Liver (tissue), 7 donors: ENCODE measurements at regions not wholly inside any gene's neighbourhood (a gene's known extent, or its start where the extent isn't known, plus 50 kb on each side); places are given as distances from the start of the nearest gene placed in this dataset.
"Not testable (repeated sequence)": the region's sequence is repeated elsewhere in the genome, so short reads cannot be mapped to it uniquely, and the experiment has no call there.

ENCODE experiments used
- DNase-seq: peaks from one replicate; pipeline ENCODE4 v3.0.0-alpha.2; 2017; ENCODE audit warnings: low spot score
- H3K27ac ChIP-seq, 2 donors: one replicate each; pipeline ENCODE4 v1.7.0; 2013; ENCODE audit warnings: inconsistent platforms in 2 of 2, low read length in 2 of 2, control low read depth in 1 of 2, low read depth in 1 of 2, mild to moderate bottlenecking in 1 of 2
- H3K27me3 ChIP-seq, 4 donors: one replicate each; pipeline versions ENCODE4 v1.6.1 to v1.7.0; 2013; ENCODE audit warnings: low read length in 3 of 4, inconsistent platforms in 1 of 4, mild to moderate bottlenecking in 1 of 4, moderate library complexity in 1 of 4; ENCODE audit not compliant: control insufficient read depth in 4 of 4, insufficient read depth in 4 of 4
- H3K36me3 ChIP-seq, 4 donors: one replicate each; pipeline versions ENCODE4 v1.6.1 to v1.7.0; 2013; ENCODE audit warnings: low read length in 3 of 4, mild to moderate bottlenecking in 3 of 4, low read depth in 1 of 4, moderate library complexity in 1 of 4; ENCODE audit not compliant: control insufficient read depth in 4 of 4, insufficient read depth in 3 of 4
- H3K4me1 ChIP-seq, 4 donors: one replicate each; pipeline versions ENCODE4 v1.6.1 to v1.7.0; 2013; ENCODE audit warnings: low read length in 3 of 4, mild to moderate bottlenecking in 3 of 4, moderate library complexity in 1 of 4; ENCODE audit not compliant: control insufficient read depth in 4 of 4, insufficient read depth in 4 of 4
- H3K4me3 ChIP-seq, 3 donors: one replicate each; pipeline versions ENCODE4 v1.6.1 to v1.7.0; 2013; ENCODE audit warnings: low read length in 3 of 3, control low read depth in 1 of 3, low read depth in 1 of 3, mild to moderate bottlenecking in 1 of 3
- H3K9ac ChIP-seq, 2 donors: one replicate each; pipeline ENCODE4 v1.7.0; 2013; ENCODE audit warnings: low read length in 2 of 2, mild to moderate bottlenecking in 2 of 2, moderate library complexity in 2 of 2, control low read depth in 1 of 2, low read depth in 1 of 2
- H3K9me3 ChIP-seq, 4 donors: one replicate each; pipeline versions ENCODE4 v1.6.1 to v1.7.0; 2013; ENCODE audit warnings: low read length in 3 of 4; ENCODE audit not compliant: control insufficient read depth in 4 of 4
- ATF3 ChIP-seq: IDR thresholded peaks from 2 replicates; pipeline ENCODE4 v1.6.1; 2016; ENCODE audit warnings: antibody characterized with exemption
- EGR1 ChIP-seq, 2 donors: IDR thresholded peaks; 2 replicates each; pipeline ENCODE4 v1.6.1; 2016 to 2018; ENCODE audit warnings: antibody characterized with exemption in 2 of 2, low read depth in 2 of 2
- FOXA2 ChIP-seq: IDR thresholded peaks from 2 replicates; pipeline ENCODE4 v1.6.1; 2016; ENCODE audit warnings: antibody characterized with exemption
- GABPA ChIP-seq, 2 donors: IDR thresholded peaks in 1 of 2; conservative IDR thresholded peaks in 1 of 2; 2 replicates each; pipeline ENCODE4 v1.6.1; 2016; ENCODE audit warnings: antibody characterized with exemption in 2 of 2, mild to moderate bottlenecking in 1 of 2, moderate library complexity in 1 of 2
- JUND ChIP-seq, 2 donors: IDR thresholded peaks; 2 replicates each; pipeline ENCODE4 v1.6.1; 2016; ENCODE audit warnings: antibody characterized with exemption in 2 of 2
- MAX ChIP-seq: IDR thresholded peaks from 2 replicates; pipeline ENCODE4 v1.6.1; 2016; ENCODE audit warnings: antibody characterized with exemption
- RAD21 ChIP-seq, 2 donors: IDR thresholded peaks; 2 replicates each; pipeline ENCODE4 v1.6.1; 2016; ENCODE audit warnings: antibody characterized with exemption in 2 of 2, mild to moderate bottlenecking in 2 of 2
- REST ChIP-seq: IDR thresholded peaks from 2 replicates; pipeline ENCODE4 v1.6.1; 2016; ENCODE audit warnings: antibody characterized with exemption, mild to moderate bottlenecking
- RXRA ChIP-seq, 2 donors: IDR thresholded peaks; 2 replicates each; pipeline ENCODE4 v1.6.1; 2017 to 2018; ENCODE audit warnings: antibody characterized with exemption in 2 of 2, mild to moderate bottlenecking in 1 of 2
- SP1 ChIP-seq: IDR thresholded peaks from 2 replicates; pipeline ENCODE4 v1.6.1; 2018; ENCODE audit warnings: antibody characterized with exemption, mild to moderate bottlenecking
- WGBS: extraction: QIAGEN DNeasy Blood & Tissue Kit; methylation state at CpG from one replicate; pipeline ENCODE4 v1.1.7; 2013; 5-methylcytosine and 5-hydroxymethylcytosine counted together
- donor health status: healthy.
- donor health status: healthy.
- donor health status: healthy.
- donor health status: healthy.

GRCh38 chr5:24226479-24226878 lies 418.3 kb downstream of the CDH10 start:
- TF ChIP-seq GABPA (IDR thresholded peaks at IDR 0.05 in 1 of 2, conservative IDR thresholded peaks at IDR 0.05 in 1 of 2) (no peak), REST (no peak), RXRA (IDR thresholded peaks at IDR 0.05) (no peak), SP1 (no peak), FOXA2 (no peak)
- no peak overlapping the region for H3K9ac ChIP-seq
- H3K4me3 ChIP-seq = no peak overlapping the region
- 60% methylated on average over 1 of the region's 1 CpG for WGBS
- no peaks in the 10 kb centered on the region for H3K4me1 ChIP-seq
- H3K27me3 ChIP-seq = no peaks in the 10 kb centered on the region
- no peak for DNase-seq
- no peak overlapping the region for H3K27ac ChIP-seq
- H3K9me3 ChIP-seq = no peaks in the 10 kb centered on the region
- no peaks in the 10 kb centered on the region for H3K36me3 ChIP-seq

- WGBS = 76% methylated on average over 5 of the region's 5 CpGs
- not testable (repeated sequence) for H3K4me1 ChIP-seq, H3K4me3 ChIP-seq, H3K27me3 ChIP-seq, H3K27ac ChIP-seq, H3K9me3 ChIP-seq, DNase-seq, H3K36me3 ChIP-seq, H3K9ac ChIP-seq
Measured at GRCh38 chr5:24227881-24228280, 416.9 kb downstream of the CDH10 start.

GRCh38 chr5:24232041-24232440 lies 412.7 kb downstream of the CDH10 start:
- Histone ChIP-seq H3K27ac (no peak overlapping the region), H3K27me3 (no peaks in the 10 kb centered on the region), H3K9ac (no peak overlapping the region), H3K4me3 (no peak overlapping the region), H3K4me1 (no peaks in the 10 kb centered on the region), H3K9me3 (no peaks in the 10 kb centered on the region), H3K36me3 (no peaks in the 10 kb centered on the region)
- TF ChIP-seq FOXA2 (no peak), JUND (IDR thresholded peaks at IDR 0.05) (no peak), EGR1 (IDR thresholded peaks at IDR 0.05; ENCODE audit: low read depth in 2 of 2) (no peak), MAX (no peak), ATF3 (no peak)
- WGBS = 30% methylated on average over 1 of the region's 1 CpG
- no peak for DNase-seq

- no peak overlapping the region for H3K9ac ChIP-seq
- no peaks in the 10 kb centered on the region for H3K4me1 ChIP-seq
- no peaks in the 10 kb centered on the region for H3K9me3 ChIP-seq
- no peaks in the 10 kb centered on the region for H3K27me3 ChIP-seq
- H3K4me3 ChIP-seq = no peak overlapping the region
- no peak overlapping the region for H3K27ac ChIP-seq
- no peak for DNase-seq
- H3K36me3 ChIP-seq = no peaks in the 10 kb centered on the region
- WGBS = 62% methylated on average over 4 of the region's 4 CpGs
- TF ChIP-seq RAD21 (IDR thresholded peaks at IDR 0.05) (peak; percentile 17 to 22), MAX (no peak)
Measured at GRCh38 chr5:24232929-24233498, 411.8 kb downstream of the CDH10 start.
